Stimulated activated CD4-positive, alpha-beta T cell treated with anti-CD3 and anti-CD28 coated beads, TNF-alpha, amount 100 ng/mL, for 4 hours (primary cell): ENCODE measurements at regions not wholly inside any gene's neighbourhood (a gene's known extent, or its start where the extent isn't known, plus 50 kb on each side); places are given as distances from the start of the nearest gene placed in this dataset.

ENCODE experiments used
- DNase-seq, 3 experiments: peaks; one replicate each; pipeline ENCODE4 v3.0.0-alpha.2; 2020; ENCODE audit warnings: low read depth in 3 of 3

DNA sequence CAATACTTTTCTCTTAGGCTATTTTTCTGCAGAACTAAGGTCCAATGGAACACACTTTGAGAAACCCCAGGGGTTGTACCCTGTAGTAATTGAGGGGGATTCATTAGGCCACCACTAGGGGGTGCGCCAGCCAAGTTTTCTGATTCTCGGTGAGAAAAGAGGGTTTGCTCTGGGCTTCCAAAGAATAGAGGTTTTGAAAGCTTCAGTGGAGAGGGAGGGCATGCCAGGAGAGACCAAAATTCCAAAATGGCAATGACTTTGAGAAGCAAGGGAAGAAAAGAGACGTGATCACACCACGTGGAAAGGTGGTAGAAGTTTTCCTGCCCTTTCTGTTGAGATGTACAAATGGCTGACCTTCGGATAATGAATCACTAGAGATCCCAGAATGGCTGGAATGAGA is 323.3 kb downstream of the RPS6KC1 start:
- peak; percentile 23 to 38 (median 33) for DNase-seq

DNA sequence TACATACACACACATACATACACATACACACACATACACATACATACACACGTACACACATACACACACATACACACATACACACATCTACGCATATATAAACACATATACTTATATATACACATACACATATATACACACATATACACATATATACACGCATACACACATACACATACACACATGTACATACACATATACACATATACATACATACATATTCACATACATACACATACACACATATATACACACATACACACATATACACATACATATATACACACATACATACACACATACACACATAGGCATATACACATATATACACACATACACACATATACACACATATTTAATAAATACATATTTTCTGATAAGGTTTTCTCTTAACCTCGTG is 324.0 kb downstream of the RPS6KC1 start:
- DNase-seq = no peak

DNA sequence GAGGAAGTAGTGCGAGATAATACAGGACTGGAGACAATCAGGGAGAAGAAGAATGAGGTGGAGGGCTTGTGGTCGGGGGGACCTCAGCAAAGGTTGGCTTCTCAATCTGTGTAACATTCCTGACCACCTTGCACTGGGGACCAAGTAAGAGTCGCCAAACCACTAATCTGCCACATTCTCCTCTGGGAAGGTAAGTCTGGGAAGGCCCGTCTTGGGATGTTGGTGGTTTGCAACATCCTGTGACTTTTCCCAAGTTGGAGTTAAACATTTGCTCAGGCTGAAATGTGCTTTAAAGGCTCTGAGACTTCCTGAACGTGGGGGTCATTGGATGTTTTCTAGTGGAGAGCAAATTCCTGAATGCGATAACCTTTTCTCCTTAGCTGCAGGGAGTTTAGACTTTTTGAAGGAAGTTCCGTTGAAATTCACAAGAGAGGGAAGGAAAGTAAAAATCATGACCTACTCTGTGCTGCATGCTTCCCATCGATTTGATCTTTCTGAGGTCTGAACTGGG is 325.9 kb downstream of the RPS6KC1 start:
- no peak for DNase-seq

DNA sequence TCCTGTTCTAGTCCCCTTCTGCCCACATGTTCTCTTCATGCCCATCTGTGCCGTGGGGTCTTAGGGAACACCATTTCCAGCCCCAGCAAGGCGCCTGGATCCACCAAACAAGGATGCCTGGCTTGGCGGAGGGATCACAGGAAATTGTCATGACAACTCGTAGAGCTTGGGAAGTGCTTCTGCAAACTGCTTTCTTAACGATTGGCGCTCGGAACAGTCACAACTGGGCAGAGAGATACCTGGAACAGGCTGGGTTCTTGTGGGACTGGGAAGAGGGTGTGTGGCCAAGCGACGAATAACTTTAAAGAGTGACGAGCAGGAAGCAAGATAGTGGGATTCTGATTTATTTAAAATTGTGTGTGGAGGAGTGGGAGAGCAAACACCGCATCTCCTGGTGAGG is 329.8 kb downstream of the RPS6KC1 start:
- no peak for DNase-seq

DNA sequence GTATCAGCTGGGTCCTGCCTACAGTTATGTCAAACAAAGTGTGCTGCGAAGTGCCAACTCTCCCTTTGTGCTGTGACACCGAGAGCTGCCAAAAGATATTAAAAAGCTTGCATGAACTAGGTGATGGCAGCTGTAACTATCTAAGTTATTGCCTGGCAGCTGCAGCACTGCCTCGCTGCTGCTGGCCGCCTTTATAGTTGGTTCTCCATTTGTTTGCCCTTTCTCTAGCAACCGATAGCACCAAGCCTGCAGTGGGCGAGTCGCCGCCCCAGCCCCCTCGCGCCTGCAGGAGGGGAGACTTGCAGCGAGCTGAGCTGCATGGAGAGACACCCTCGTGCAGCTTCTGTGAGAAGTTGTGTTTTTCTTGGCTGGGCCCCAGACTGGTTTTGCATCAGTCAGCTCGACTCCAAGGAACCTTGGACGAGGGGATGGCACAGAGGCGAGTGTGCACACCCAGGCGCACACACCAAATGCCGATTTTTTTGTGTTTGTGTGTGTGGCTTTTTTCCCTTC is 330.6 kb downstream of the RPS6KC1 start:
- no peak for DNase-seq

DNA sequence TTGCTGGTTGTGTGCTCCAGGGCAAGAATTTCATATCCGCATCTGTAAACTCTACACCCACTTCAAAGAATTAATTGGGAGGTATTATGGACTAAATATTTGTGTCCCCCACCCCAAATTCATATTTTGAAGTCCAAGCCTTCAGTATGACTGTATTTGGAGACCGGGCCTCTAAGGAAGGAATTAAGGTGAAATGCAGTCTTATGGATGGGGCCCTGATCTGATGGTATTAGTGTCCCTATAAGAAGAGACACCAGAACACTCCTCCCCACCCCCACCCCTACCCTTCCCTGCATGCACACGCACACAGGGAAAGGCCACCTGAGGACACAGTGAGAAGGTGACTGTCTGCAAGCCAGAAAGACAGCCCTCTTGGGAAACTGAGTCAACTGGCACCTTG is 332.4 kb downstream of the RPS6KC1 start:
- DNase-seq = no peak

DNA sequence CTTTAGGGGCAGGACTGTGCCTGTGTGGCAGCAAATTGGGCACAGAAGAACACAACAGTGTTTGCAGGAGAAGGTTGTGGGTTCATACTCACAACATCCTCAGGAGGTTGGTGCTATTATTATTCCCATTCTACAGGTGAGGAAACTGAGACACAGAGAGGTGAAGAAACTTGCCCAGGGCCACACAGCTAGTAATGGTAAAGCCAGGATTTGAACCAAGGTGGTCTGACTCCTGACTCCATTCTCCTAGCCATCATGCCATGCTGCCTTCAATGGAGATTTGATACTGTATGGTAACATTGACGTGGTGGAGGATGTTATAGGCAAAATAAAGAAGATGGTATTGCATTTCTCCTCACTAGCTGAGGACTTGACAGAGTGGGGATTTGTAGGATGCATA is 334.2 kb downstream of the RPS6KC1 start:
- no peak for DNase-seq

DNA sequence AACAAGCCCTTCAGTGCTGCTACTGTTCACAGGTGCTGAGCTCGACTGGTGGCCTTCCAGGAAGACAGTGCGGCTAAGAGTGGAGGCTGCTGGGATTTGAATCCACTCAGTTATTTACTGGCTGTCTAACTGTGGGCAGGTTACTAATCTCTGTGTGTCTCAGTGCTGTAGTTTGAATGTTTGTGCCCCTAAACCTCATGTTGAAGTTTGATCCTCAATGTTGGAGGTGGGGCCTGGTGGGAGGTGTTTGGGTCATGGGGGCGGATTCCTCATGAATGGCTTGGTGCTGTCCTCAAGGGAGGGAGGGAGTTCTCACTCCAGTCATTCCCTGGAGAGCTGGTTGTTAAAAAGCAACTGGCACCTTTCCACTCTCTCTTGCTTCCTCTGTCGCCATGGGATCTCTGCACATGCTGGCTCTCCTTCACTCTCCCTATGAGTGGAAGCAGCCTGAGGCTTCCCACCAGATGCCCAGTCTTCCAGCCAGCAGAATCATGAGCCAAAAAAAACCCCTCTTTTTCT is 334.8 kb downstream of the RPS6KC1 start:
- DNase-seq = no peak

DNA sequence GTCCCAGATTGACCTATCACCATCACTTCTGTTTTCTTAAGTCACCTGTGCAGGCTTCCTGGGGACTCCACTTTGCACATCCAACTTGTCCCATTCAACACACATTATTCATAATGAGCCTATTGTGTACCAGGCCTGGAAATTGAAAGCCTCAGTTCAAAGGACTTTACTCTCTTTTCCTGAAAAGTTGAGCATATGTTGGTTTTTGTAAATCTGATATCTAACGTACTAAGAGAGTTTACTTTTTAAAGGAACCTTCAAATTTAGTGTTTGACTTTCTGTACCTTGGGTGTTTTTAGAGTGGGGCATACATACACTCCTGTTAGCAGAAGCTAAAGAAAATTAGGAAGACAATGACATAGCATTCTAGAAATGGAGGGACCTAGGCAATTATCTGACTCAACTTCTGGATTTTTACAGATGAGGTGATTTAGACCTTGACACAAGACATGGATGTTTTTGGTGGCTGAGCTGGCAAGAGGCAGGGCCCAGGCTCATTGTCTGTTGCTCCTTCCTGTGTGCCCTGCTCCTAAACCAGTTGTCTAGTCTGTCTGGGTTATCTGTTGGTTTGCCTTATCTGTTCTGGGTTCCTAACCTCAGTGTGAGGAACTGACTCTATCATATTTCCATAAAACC is 336.5 kb downstream of the RPS6KC1 start:
- no peak for DNase-seq

DNA sequence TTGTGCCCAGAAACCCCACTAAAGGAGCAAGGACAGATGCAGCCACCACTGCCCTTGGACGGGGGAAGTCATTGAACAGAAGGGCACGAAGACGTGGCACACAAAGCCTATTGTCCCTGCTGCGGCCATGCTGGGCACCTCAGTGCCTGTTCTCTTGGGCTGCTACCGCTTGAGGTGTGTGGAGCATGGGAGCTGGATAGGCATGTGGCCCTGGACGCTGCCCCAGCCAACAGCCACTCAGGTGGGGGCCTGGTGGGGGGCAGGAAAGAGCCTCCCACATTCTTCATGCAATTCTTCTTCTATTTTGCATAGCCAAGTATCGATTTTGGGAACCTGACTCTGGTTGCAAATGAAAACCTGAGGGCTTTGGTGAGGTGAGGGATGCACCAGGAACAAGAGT is 337.2 kb downstream of the RPS6KC1 start:
- DNase-seq = no peak

DNA sequence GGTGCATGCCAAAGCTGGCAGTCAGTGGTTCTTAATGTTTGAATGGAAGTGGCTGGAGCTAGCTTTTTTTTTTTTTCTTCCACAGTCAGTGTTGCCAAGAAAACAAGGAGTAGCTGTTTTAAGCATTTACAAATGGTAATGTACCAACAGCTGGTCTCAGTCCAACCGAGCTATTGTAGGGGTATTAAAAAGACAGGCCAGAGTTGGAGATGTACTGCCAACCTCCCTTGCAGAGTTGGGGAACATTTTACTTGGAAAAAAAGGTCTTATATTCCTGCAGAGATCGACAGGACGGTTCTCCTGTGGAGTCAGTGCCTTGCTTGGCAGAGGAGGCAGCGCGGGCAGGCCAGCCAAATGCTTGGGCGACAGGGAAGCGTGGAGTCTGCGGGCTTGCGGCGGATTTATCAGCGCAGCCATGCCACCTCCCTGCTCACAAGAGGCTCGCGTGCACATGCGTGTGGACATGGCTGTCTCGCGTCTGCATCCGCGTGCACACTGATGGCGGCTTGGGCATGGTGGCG is 338.1 kb downstream of the RPS6KC1 start:
- no peak for DNase-seq

DNA sequence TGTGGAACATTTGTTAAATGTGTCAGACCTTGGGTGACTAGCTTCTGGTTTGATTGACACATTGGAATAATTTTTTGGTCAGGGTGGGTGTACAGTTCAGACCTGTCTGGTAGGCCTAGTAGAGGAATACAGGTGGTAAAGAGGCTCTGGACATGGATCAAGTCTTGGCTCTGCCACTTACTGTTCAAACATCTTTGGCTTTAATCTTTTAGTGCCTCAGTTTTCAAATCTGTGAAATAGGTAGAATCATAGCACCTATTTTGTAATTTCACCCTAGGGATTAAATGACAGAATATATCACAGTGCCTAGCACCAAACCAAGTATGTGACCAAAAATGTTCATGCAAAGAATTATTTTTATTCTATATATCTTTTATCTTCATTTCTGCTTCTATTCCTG is 340.4 kb downstream of the RPS6KC1 start:
- no peak for DNase-seq

DNA sequence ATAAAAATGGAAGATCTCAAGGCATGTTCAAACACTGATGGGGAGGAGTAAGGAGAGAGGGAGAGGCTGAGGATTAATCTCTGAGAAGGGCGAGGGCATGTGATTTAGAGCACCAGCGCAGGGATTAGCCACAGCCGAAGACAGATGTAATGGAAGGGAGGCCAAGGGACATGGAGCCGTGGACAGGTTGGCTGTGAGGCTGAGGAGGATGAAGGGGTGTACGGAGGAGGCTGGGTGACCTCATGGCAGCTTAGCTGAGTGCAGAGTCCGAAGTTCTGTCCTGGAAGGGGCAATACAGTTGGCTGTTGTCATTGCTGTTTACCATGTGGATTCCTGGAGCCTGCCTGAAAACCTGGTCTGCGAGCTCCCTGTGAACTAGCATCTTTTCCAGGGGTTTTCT is 342.8 kb downstream of the RPS6KC1 start:
- DNase-seq = no peak

DNA sequence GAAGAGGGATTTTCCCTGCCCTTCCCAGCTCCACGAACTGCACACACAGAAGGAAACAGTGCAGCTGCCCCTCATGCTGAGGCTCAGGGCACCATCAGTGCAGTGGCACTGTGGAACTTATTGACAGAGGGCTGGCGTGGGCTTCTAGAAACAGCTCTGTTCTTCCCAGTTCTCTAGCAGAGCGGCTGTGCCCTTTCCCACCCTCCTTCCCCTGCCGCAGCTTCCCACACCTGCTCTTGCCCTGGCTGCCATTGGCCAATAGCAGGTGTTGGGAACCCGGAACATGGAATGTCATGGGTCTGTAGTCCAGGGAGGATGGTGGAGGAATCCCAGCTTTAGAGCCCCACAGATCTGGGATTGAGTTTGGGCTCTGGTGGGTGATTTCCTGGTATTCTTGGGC is 343.8 kb downstream of the RPS6KC1 start:
- DNase-seq = no peak

DNA sequence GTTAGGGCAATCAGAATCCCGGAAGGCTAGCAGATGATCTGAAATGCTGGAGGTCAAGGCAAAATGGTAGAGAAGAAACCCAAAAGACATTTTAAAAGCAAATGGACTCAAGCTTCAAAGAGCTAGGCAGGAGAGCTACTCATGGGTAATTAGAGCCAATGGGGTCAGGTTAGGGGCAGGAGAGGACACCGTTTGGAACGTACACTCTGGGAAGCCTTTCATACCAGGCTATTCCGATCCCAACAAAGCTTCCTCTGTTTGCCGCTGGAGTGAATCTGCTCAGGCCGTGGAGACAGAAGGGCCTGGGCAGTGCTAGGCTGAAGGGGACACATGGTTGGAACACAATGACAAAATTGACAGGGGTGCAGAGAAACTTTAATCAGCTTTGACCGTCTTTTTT is 346.6 kb downstream of the RPS6KC1 start:
- no peak for DNase-seq

DNA sequence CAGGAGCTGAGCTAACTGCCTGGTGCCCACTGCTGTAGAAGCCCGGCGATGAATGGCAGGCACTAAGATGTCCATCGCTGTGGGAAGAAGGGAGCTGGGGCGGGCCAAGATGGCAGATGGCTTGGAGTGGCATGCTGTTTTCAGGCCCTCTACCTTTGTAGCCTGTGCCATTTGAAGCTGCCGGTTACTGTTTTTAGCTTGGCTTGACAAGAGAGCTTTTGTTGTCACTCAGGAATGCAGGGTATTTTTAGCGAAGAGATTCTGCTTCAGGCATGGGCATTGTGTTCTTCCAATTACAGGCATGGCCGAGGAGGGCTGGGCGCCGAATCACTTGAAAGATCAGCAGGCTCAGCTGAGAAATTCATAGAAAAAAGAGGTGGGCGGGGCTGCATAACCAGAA is 348.7 kb downstream of the RPS6KC1 start:
- DNase-seq = no peak

DNA sequence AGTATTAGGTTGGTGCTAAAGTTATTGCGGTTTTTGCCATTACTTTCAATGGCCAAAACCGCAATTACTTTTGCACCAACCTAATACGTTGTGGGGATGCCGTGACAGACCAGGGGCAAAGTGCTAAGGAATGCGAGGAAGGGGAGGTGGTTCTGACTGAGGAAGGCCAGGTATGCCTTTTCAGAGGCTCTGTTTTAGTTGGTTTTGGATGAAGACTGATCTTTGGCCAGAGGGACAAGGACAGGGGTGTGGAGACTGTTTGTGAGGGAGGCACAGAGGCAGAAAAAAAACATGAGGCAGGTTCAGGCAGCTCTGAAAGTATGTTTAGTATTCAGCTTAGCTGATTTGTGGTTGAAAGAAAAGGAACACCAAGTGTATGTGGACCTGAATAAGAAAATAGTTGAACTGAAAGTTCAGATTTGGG is 358.2 kb downstream of the RPS6KC1 start:
- no peak for DNase-seq

DNA sequence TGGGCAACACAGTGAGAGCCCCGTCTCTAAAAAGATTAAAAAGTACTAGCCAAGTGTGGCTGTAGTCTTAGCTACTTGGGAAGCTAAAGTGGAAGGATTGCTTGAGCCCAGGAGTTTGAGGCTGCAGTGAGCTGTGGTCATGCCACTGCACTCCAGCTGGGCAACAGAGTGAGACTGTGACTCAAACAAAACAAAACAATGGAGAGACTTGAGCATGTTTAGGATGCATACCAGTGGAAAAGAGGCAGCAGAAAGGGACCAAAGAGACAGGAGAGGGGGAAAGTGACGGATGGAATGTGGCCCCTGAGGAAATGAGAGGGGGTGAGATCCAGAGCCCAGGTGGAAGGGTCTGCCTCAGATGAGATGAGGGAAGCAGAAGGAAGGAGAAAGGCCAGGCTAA is 358.9 kb downstream of the RPS6KC1 start:
- DNase-seq = no peak

DNA sequence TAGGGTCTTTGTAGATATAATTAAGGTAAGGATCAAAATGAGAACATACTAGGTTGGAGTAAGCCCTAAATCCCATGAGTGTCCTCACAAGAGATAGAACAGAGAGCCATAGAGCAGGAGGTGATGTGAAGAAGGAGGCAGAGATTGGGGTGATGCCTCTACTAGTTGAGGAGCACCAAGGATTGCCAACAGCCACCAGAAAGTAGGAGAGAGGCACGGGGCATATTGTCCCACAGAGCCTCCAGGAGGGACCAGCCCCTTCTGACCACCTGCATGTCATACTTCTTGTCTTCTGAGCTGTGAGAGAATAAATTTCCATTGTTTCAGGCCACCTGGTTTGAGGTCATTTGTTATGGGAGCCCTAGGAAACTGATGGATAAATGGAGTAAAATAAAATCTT is 363.3 kb downstream of the RPS6KC1 start:
- no peak for DNase-seq

DNA sequence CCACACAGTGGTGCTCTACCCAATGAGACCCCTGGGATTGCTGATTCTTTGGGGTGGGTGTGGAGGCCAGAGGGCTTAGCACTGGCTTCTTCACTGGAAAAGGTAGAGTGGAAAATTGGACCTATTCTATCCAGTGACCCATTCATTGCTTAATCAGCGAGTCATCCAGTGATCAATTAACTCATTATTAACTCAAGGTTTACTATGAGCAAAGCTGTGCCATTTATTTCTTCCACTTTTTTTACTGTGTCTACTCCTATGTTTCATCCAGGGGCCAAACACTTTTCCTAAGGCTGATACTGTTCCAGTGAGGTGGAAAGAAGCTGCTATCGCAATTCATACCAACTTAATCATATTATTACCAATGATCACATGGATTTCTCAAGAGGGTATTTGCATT is 363.9 kb downstream of the RPS6KC1 start:
- DNase-seq = no peak

DNA sequence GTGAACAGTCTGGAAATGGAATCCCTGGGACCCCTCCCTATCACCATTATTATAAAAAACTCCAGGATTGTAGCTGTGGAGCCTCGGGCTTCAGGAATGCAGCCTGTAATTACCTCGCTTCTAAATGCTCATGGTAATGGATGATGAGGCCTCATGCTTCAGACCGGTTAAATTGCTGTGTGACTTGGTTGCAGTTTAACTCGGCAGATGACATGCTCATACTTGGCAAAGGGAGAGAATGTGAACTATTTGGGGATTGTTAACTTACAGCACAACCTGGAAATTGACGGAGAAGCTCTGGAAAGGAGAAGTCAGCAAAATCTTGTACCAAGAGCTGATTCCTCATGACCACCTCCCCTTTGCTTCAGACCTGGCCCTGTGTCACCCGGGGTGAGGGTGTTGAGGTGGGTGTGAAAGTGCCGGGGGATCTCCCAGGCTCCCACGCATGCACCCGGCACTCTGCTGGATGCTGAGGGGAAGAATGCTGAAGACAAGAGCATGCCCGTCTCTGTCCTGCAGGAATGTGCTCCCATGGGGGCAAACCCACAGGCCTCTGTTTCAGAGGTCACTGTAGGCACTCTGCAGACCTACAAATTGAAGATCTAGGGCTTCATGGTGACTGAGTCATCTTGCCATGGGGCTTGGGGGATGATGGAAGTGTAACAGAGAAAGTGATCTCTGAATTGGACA is 364.8 kb downstream of the RPS6KC1 start:
- no peak for DNase-seq

DNA sequence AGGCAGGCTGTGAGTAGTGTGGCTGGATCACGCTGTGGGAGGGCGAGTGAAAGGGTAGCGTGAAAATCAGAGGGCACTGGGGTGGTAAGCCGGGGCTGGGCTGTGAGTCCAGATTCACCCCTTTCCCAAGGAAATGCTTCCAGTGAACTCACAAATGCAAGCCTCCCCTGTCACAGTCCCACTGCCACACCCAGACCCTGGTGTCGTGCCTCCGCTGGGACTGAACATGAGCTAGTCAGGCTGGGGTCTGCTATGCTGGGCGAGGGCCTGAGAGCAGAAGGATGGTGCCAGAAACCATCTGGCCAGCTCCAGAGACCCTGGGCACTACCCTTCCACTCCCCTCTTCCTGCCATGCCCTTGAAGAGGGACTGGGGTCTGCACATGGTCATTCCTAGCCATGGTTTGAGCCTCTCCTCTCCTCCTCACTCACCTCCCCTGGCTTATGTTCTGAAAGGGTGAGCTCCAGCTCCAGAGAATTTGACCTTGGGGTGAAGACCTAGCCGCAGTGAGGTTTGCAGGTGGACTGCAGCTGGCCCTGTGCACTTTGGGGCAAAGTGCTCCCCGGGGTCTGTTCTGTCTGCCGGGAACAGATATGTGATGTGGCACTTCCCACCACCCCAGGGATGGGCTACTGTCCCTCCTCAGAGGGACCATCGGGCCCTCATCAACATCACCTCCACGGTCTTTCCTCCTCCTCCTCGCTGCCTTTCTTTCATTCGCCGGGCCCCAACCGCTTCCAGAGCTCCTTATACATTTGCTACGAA is 365.6 kb downstream of the RPS6KC1 start:
- DNase-seq = no peak
